Peyer's patch (tissue), 4 donors: ENCODE measurements at regions not wholly inside any gene's neighbourhood (a gene's known extent, or its start where the extent isn't known, plus 50 kb on each side); places are given as distances from the start of the nearest gene placed in this dataset.

ENCODE experiments used
- DNase-seq, 3 donors: peaks; one replicate each; pipeline ENCODE4 v3.0.0-alpha.2; 2017 to 2019
- H3K27ac ChIP-seq, 4 donors: fragments of 200-600 bp; sonication (generic); one replicate each; pipeline ENCODE4 v1.5.1; 2016 to 2019
- H3K27me3 ChIP-seq, 2 donors: fragments of 200-600 bp; sonication (generic); one replicate each; pipeline ENCODE4 v1.5.1; 2019
- H3K36me3 ChIP-seq, 3 donors: fragments of 200-600 bp; sonication (generic); one replicate each; pipeline ENCODE4 v1.5.1; 2016 to 2019
- H3K4me1 ChIP-seq, 4 donors: fragments of 200-600 bp; sonication (generic); one replicate each; pipeline ENCODE4 v1.5.1; 2016 to 2019
- H3K4me3 ChIP-seq, 4 donors: fragments of 200-600 bp; sonication (generic); 1 replicate in 3 of 4; 2 replicates in 1 of 4; pipeline ENCODE4 v1.5.1; 2016 to 2019; ENCODE audit warnings: mild to moderate bottlenecking in 1 of 4
- H3K9me3 ChIP-seq, 4 donors: fragments of 200-600 bp; sonication (generic); one replicate each; pipeline ENCODE4 v1.5.1; 2016 to 2019; ENCODE audit warnings: mild to moderate bottlenecking in 1 of 4
- POLR2A ChIP-seq, 2 donors: fragments of 450-650 bp; IDR thresholded peaks; one replicate each; pipeline ENCODE4 v1.5.1; 2017; ENCODE audit warnings: antibody characterized with exemption in 2 of 2, mild to moderate bottlenecking in 2 of 2, moderate library complexity in 2 of 2
- TF ChIP-seq, protein P1 (sequence below), 6 experiments: fragments of 450-650 bp in 4 of 6; fragments of 200-600 bp in 2 of 6; sonication (generic) in 1 of 6; IDR thresholded peaks; one replicate each; pipeline ENCODE4 v1.5.1; 2017 to 2019; ENCODE audit warnings: antibody characterized with exemption in 6 of 6, mild to moderate bottlenecking in 3 of 6, moderate library complexity in 1 of 6

DNA sequence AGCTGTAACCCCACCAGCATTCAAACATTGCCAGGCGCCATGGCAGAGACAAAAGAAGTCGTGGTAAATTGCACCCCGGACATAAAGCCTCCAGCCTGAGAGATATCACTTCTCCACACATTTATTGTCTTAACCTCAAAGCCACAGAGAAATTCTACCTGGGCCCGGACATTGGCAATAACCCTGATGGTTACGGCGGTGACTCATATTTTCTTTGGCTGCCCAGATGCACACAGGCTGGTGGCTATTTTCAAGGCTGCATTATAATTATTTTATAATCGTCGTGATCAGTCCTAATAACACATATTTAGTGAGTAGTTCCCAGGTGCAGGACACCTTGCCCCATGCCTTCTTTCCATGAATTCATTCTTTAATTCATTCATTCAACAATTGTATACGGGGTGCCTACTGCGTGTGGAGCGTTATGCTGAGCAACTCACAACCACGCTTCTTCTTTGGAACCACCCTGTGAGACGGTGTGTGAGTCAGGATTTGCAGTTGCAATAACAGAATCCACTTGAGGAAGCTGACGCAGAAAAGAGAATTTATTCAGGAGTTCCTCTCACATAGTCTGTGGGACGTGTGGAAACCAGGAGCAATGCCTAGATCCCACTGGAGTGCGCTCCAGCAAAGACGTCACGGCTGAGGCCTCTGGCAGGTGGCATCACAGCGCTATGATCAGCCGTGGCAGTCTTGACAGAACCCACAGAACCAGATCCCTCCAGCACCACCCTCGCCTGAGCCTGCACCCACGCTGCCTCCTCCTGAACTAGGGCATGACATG is 245.7 kb downstream of the FOXL1 start:
- Histone ChIP-seq H3K4me3 (no peak overlapping the region), H3K27ac (no peak overlapping the region), H3K9me3 (no peaks in the 10 kb centered on the region), H3K27me3 (no peaks in the 10 kb centered on the region), H3K36me3 (no peaks in the 10 kb centered on the region), H3K4me1 (no peaks in the 10 kb centered on the region)
- TF ChIP-seq POLR2A (IDR thresholded peaks at IDR 0.05): no peak
- TF ChIP-seq, protein P1, sequence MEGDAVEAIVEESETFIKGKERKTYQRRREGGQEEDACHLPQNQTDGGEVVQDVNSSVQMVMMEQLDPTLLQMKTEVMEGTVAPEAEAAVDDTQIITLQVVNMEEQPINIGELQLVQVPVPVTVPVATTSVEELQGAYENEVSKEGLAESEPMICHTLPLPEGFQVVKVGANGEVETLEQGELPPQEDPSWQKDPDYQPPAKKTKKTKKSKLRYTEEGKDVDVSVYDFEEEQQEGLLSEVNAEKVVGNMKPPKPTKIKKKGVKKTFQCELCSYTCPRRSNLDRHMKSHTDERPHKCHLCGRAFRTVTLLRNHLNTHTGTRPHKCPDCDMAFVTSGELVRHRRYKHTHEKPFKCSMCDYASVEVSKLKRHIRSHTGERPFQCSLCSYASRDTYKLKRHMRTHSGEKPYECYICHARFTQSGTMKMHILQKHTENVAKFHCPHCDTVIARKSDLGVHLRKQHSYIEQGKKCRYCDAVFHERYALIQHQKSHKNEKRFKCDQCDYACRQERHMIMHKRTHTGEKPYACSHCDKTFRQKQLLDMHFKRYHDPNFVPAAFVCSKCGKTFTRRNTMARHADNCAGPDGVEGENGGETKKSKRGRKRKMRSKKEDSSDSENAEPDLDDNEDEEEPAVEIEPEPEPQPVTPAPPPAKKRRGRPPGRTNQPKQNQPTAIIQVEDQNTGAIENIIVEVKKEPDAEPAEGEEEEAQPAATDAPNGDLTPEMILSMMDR (IDR thresholded peaks at IDR 0.05): no peak
- DNase-seq: no peak

DNA sequence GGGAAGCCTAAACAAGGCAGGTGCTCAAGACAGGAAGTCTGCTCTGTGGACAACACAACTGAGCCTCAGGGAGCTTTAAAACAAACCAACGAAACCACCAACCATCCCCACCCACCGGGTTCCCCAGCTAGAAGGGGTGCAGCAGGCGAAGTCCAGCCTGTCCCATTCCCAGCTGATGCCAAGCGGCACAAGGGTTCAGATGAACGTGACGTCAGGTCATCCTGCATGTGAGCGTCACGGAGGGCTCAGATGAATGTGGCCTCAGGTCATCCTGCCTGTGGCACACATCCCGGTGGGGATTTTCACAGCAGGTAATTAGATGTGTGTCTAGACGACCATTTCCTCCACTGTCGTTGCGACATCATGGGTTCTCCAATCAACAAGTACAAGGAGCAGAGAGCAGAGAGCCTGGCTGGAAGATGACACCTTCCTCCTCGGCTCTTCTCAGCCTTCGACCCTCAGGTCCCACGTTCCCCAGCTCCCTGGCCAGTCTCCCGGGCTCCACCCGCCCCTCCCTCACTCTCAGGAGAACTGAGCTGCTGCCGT is 246.5 kb downstream of the FOXL1 start:
- Histone ChIP-seq H3K4me3 (no peak overlapping the region), H3K4me1 (no peaks in the 10 kb centered on the region)
- no peak for DNase-seq

DNA sequence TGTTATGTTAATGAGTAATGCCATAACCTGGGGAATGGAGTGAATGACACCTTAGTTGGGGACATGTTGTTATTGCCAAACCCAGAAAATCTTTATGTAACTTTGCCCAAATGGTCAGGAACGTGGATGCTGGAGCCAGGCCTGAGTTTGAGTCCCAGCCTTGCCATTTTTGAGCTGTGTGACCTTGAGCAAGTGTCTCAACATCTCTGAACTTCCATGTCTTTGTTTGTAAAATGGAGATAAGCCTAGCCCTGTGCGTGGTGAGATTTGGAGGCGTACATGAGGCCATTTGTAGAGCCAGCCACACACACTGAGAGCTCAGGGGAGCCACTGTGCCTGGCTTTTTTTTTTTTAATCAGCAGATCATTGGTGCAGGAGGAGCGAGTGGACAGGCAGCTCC is 247.3 kb downstream of the FOXL1 start:
- no peak overlapping the region for H3K4me3 ChIP-seq
- no peaks in the 10 kb centered on the region for H3K9me3 ChIP-seq
- H3K27ac ChIP-seq: no peak overlapping the region
- H3K36me3 ChIP-seq: no peaks in the 10 kb centered on the region
- H3K4me1 ChIP-seq: no peaks in the 10 kb centered on the region
- no peaks in the 10 kb centered on the region for H3K27me3 ChIP-seq
- no peak for DNase-seq
- TF ChIP-seq, protein P1 (IDR thresholded peaks at IDR 0.05): no peak
- no peak for TF ChIP-seq POLR2A (IDR thresholded peaks at IDR 0.05)

More for the DNA sequence above, 246.5 kb downstream of the FOXL1 start:
- Histone ChIP-seq H3K9me3 (no peaks in the 10 kb centered on the region), H3K36me3 (no peaks in the 10 kb centered on the region), H3K27ac (no peak overlapping the region), H3K27me3 (no peaks in the 10 kb centered on the region)
- TF ChIP-seq, protein P1 (IDR thresholded peaks at IDR 0.05): no peak
- no peak for TF ChIP-seq POLR2A (IDR thresholded peaks at IDR 0.05)

GRCh38 chr16:86826941-86827340 is 248.6 kb downstream of the FOXL1 start:
- Histone ChIP-seq H3K27ac (no peak overlapping the region), H3K27me3 (no peaks in the 10 kb centered on the region), H3K4me3 (no peak overlapping the region), H3K9me3 (no peaks in the 10 kb centered on the region), H3K4me1 (no peaks in the 10 kb centered on the region), H3K36me3 (no peaks in the 10 kb centered on the region)
- TF ChIP-seq POLR2A (IDR thresholded peaks at IDR 0.05): no peak
- TF ChIP-seq, protein P1 (IDR thresholded peaks at IDR 0.05): no peak
- DNase-seq: no peak

- H3K4me1 ChIP-seq: no peaks in the 10 kb centered on the region
- H3K36me3 ChIP-seq: no peaks in the 10 kb centered on the region
- TF ChIP-seq POLR2A (IDR thresholded peaks at IDR 0.05): no peak
- TF ChIP-seq, protein P1 (IDR thresholded peaks at IDR 0.05): no peak
- no peaks in the 10 kb centered on the region for H3K27me3 ChIP-seq
- no peak for DNase-seq
- no peak overlapping the region for H3K27ac ChIP-seq
- no peaks in the 10 kb centered on the region for H3K9me3 ChIP-seq
- H3K4me3 ChIP-seq: no peak overlapping the region
These were observed 249.2 kb downstream of the FOXL1 start for GRCh38 chr16:86827521-86827920.
